ENCODE measurements at regions not wholly inside any gene's neighbourhood (a gene's known extent, or its start where the extent isn't known, plus 50 kb on each side); places are given as distances from the start of the nearest gene placed in this dataset.
"Not testable (repeated sequence)": the region's sequence is repeated elsewhere in the genome, so short reads cannot be mapped to it uniquely, and the experiment has no call there.

- DNase-seq = no peak
Observed at GRCh38 chr6:140276133-140276532, 901.7 kb upstream of the CITED2 start.

- no peak for DNase-seq
Observed at GRCh38 chr6:140275725-140276124, 901.3 kb upstream of the CITED2 start.

- DNase-seq = no peak
Observed at GRCh38 chr6:140274548-140274947, 900.1 kb upstream of the CITED2 start.

- DNase-seq = no peak
Observed at GRCh38 chr6:140271759-140272377, 897.4 kb upstream of the CITED2 start.

- no peak for DNase-seq
Observed at GRCh38 chr6:140269591-140270165, 895.2 kb upstream of the CITED2 start.

GRCh38 chr6:140264431-140264830 lies 890.0 kb upstream of the CITED2 start:
- DNase-seq = no peak

- DNase-seq = not testable (repeated sequence)
Observed at GRCh38 chr6:140258302-140258701, 883.9 kb upstream of the CITED2 start.

GRCh38 chr6:140256248-140256647 lies 881.8 kb upstream of the CITED2 start:
- no peak for DNase-seq

- DNase-seq = no peak
Observed at GRCh38 chr6:140253096-140253495, 878.6 kb upstream of the CITED2 start.

GRCh38 chr6:140252099-140252498 lies 877.7 kb upstream of the CITED2 start:
- DNase-seq = no peak

GRCh38 chr6:140245296-140246040 lies 871.0 kb upstream of the CITED2 start:
- DNase-seq = no peak

GRCh38 chr6:140237251-140237650 lies 862.8 kb upstream of the CITED2 start:
- no peak for DNase-seq

GRCh38 chr6:140236732-140237131 lies 862.3 kb upstream of the CITED2 start:
- DNase-seq = no peak

GRCh38 chr6:140230282-140230681 lies 855.8 kb upstream of the CITED2 start:
- DNase-seq = no peak

GRCh38 chr6:140228491-140228890 lies 854.0 kb upstream of the CITED2 start:
- DNase-seq = no peak

GRCh38 chr6:140226637-140227036 lies 852.2 kb upstream of the CITED2 start:
- no peak for DNase-seq

GRCh38 chr6:140225701-140226436 lies 851.4 kb upstream of the CITED2 start:
- no peak for DNase-seq

GRCh38 chr6:140217283-140217682 lies 842.8 kb upstream of the CITED2 start:
- DNase-seq = no peak

GRCh38 chr6:140209775-140210174 lies 835.3 kb upstream of the CITED2 start:
- no peak for DNase-seq

GRCh38 chr6:140208286-140208685 lies 833.8 kb upstream of the CITED2 start:
- DNase-seq = no peak

- DNase-seq = no peak
Observed at GRCh38 chr6:140205795-140206593, 831.5 kb upstream of the CITED2 start.

GRCh38 chr6:140204154-140204553 lies 829.7 kb upstream of the CITED2 start:
- no peak for DNase-seq

- DNase-seq = no peak
Observed at GRCh38 chr6:140203661-140204147, 829.3 kb upstream of the CITED2 start.

Measured in midbrain (tissue), 1 donor.